ENCODE measurements at regions not wholly inside any gene's neighbourhood (a gene's known extent, or its start where the extent isn't known, plus 50 kb on each side); places are given as distances from the start of the nearest gene placed in this dataset.

DNA sequence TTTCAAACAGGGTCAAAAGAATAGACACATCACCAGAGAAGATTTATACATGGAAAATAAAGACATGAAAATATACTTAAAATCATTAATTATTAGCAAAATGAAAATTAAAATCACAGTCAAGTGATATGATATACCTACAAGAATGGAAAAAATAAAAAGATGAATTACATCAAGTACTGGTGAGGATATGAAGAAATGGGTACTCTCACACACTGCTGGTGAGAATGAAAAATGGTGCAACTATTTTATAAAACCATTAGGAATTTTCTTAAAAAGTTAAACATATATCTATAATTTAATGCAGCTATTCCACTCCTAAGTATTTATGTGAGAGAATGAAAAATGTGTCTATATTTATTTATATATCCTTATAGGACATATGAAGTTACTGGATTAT lies 136.3 kb upstream of the GRIK2 start:
- TF ChIP-seq POLR2A (IDR thresholded peaks at IDR 0.05): no peak
- TF ChIP-seq, protein P1, sequence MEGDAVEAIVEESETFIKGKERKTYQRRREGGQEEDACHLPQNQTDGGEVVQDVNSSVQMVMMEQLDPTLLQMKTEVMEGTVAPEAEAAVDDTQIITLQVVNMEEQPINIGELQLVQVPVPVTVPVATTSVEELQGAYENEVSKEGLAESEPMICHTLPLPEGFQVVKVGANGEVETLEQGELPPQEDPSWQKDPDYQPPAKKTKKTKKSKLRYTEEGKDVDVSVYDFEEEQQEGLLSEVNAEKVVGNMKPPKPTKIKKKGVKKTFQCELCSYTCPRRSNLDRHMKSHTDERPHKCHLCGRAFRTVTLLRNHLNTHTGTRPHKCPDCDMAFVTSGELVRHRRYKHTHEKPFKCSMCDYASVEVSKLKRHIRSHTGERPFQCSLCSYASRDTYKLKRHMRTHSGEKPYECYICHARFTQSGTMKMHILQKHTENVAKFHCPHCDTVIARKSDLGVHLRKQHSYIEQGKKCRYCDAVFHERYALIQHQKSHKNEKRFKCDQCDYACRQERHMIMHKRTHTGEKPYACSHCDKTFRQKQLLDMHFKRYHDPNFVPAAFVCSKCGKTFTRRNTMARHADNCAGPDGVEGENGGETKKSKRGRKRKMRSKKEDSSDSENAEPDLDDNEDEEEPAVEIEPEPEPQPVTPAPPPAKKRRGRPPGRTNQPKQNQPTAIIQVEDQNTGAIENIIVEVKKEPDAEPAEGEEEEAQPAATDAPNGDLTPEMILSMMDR (IDR thresholded peaks at IDR 0.05): no peak
